ENCODE measurements at regions not wholly inside any gene's neighbourhood (a gene's known extent, or its start where the extent isn't known, plus 50 kb on each side); places are given as distances from the start of the nearest gene placed in this dataset.
"Not testable (repeated sequence)": the region's sequence is repeated elsewhere in the genome, so short reads cannot be mapped to it uniquely, and the experiment has no call there.

DNA sequence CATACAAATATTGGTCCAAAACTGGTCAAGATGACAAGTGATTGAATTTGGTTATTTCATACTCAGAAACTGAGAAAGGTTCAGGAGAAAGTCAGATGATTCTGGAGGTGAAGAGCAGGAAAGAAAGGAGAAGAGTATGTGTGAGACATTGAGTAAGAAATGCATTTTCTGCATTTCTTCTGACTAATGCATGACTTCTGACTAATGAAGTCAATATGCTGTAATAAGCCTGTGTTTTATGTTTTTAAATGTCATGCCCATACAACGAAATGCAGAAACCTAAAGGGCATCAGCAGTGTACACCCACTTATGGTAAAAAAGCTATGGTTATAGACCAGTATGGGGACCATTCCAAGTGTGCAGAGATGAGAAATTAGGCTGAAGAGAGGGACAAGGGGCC, 1227.8 kb upstream of the SORCS1 start:
- DNase-seq = peak in 2 of 3 donors; percentile 23 to 48

DNA sequence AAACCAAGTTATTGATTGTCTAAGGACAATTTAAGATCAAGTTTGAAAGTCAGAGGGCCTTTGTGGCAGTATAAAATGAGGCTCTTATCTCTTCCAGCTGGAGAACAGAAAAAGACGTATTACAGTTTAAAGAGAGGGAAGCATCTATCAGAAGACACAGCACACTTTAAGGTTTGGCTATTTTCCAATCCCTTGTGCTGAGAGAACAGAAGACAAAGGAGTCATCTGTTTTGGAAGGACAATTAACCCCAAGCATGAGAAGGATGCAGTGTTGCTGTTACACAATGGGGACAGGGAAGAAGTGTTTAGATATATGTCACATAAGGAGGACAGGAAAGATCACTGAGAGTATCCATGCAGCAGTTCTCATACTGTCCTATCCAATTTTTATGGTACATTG, 1224.2 kb upstream of the SORCS1 start:
- DNase-seq = no peak

DNA sequence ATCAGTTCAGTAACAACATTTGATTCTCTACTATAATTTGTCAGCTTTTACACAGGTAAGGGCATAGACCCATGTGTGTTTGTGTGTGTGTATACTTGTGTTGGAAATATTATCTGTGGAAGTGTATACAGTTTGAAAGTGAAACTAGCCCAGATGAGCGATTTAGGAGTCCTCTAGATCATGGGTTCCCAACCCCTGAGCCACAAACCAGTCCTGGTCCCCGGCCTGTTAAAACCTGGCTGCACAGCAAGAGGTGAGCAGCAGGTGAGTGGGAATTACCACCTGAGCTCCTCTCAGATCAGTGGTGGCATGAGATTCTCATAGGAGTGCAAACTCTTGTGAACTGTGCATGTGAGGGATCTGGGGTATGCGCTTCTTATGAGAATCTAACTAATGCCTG, 1221.5 kb upstream of the SORCS1 start:
- no peak for DNase-seq

DNA sequence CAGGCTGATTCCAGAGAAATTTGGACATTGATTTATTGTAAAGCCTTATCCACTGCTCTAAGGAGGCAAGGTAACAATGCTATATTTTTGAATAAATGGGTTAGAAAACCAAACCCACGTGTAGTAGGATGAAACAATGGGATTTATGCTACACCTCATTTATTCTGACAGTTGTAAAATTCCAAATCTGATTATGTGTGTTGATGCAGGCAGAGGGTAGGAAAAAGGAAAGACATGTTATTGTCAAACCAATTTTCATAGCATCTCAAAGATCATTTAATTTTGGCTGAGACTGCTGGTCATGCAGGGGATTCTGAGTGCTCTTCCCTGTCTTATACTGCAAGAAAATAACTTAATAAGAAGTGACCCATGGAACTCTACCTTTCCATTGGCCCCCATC, 1219.9 kb upstream of the SORCS1 start:
- DNase-seq = no peak

DNA sequence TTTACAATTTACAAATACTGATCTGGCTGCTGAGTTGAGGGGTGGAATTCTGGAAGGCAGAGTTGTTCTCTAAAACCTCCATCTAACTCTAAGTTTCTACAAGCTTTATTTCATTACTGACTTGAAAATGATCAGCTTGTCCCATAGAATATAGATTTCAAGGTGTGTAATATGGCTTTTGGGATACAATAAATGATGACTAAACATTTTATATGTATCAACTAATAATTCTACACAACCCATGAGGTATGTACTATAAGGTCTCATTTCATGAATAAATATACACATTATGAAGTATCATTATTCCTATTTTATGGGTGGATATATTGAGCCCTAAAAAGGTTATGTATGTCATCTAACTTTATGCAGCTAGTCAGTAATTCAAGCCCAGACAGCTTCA, 1214.3 kb upstream of the SORCS1 start:
- no peak for DNase-seq

DNA sequence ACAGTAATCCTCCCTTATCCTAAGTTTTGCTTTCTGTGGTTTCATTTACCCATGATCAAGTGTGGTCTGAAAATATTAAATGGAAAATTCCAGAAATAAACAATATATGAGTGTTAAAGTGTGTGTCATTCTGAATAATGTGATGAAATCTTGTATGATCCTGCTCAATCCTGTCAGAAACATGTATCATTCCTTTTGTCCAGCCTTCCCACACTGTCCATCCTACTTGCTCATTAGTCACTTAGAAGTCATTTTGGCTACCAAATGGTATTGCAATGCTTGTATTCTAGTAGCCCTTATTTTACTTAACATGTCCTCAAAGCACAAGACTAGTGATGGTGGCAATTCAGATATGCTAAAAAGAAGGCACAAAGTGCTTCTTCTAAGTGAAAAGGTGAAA, 1211.2 kb upstream of the SORCS1 start:
- no peak for DNase-seq

DNA sequence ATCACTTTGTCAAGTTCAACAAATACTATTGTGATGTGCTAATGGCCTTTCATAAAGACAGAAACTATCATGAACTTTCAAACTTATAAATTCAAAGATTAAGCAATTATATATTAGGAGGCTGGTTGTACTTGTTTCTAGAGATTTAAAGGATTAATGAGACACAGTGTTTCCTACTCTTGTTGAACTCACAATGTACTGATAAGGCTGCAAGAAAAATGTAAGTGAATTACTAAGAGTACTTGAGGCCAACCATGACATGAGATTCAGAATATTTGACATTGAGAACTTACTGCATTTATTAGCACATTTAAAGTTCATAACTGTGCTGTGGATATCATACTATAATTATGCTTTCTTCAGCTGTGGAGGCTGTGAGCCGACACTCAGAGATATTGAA, 1210.5 kb upstream of the SORCS1 start:
- DNase-seq = no peak

DNA sequence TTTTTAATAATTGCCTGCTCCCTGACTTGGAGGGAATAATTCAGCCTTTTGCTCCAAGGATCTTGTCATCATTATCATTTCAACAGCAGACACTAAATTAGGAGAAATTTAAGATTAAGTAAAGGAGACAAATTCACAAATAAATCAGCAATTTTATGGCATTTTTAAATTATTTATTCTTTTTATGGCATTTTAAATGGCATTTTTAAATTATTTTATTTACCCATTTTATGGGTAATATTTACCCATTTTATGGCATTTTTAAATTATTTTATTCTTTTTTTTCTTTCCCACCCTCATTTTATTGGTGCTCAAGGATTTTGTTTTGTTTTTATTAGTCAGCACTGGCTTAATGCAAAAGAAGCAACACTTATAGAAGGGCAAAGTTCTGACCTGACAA, 1201.0 kb upstream of the SORCS1 start:
- no peak for DNase-seq

DNA sequence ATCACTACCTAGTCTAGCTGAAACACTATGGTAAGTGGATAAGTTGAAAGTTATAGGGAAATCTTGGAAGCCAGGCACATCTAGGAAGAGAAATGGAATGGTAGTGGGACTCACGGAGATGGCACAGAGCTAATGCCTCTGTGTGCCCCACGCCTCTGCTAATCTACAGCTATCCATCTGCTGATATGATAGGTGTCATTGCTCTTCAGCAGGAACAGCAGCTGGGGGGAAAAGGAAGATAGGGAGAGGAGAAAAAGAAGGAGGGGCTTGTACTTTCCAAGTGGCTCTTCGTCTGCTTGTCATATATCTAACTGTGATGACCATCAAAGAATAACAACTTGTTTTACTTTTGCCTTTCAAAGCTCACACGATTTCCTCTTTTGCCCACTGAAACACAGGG, 1199.1 kb upstream of the SORCS1 start:
- no peak for DNase-seq

DNA sequence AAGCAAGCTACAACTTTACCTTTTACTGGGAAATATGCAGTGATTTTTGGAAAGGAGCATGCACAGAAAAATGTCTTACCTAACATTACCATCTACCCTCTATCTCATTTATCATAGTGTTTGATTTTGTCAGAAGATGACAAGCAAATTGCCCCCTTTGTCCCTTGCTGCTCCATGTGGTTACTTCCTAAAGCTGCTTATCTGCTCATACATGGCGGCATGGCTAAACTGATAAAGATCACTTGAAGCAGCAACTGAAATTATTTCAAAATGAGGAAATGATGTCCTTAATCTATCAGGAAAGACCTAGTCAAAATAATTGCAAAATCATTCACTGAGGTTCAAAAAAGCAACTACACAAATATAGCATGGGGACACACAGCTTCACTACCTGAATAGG, 1198.5 kb upstream of the SORCS1 start:
- DNase-seq = no peak

DNA sequence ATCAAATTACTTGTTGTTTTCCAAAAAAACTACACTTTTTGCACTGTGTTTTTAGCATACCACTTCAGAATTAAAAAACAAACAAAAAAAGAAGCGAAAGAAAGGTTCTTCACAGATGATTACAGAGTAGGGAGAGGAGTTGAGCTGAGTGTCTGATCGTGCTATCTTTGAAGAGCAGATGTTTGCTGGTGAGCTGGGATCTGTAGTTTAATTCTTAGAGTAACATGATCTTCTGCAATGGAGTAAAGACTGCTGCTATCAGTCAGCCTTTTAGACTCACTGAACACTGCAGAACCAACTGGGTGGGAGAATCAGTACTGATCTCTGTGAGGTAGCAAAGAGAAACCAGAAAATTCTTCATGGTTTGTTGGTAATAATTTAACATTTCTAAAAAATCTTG, 1197.8 kb upstream of the SORCS1 start:
- DNase-seq = no peak

DNA sequence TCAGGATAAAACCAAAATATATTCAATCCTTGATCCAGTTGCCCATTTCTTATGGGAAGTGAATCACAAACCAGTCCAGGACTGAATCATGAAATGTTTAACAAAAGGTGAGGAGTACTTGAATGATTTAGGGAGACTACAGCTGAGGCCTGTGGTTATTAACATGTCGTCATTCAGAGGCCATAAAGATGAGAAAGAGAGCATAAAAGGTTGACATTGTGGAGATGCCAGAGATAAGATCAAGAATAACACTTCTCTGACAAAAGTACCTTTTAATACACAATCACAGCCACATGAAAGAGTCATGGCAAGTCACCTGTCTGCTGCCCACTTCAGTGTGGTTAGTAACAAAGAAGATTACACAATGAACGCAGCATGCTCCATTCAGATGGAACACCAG, 1195.7 kb upstream of the SORCS1 start:
- DNase-seq = no peak

DNA sequence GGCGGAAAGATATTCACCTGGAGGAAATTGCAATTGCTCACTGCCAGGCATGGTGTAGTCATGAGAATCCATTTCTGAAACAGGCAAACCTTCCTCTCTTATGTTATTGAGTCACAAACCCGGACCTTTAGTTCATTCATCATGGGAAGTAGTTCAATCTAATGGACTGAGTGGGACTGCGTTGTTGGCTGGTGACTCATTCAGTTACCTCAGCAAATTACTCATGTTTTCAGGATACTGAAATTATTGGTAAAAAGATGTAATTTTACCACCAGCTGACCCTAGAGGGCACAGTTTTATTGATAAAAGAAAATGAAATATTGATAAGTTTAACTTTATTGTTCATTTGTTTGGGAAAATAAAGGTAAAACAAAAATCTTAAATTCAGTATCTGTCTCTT, 1194.4 kb upstream of the SORCS1 start:
- DNase-seq = peak; percentile 65 to 78 (median 78)

DNA sequence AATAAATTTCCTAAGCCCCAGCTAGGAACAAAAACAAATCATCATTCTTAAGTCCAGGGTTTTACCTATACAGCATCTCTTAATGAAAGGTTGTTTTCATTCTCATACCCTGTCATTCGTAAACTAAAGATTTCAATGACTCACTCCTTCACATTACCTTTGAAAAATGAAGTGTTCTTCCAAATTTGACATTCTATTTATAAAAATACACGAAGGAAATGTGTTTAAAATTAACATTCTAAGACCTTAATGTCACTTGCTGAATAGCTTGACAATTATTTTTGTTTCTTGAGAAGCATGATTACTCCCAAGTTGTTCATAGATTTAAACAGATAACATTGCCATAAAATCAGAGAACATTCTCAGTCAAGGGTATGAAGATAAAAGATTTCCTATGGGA, 1188.3 kb upstream of the SORCS1 start:
- no peak for DNase-seq

DNA sequence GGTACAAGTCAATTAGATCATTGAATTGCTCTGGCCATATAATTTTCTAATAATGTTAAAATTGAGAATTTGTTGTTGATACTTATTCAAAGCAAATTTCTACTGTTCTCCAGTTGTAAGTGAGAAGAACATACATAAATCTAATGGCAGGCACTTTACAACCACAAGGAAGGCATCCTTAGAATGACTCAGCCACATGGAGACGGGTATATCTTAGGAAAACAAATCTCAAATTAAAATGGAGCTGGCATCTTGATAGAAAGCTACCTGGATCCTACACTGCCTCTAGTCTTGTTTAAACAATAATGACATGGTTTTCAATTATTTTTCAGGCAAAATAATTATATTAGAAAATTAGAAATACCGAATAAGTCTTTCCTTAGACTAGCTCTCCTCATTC, 1183.7 kb upstream of the SORCS1 start:
- DNase-seq = no peak

DNA sequence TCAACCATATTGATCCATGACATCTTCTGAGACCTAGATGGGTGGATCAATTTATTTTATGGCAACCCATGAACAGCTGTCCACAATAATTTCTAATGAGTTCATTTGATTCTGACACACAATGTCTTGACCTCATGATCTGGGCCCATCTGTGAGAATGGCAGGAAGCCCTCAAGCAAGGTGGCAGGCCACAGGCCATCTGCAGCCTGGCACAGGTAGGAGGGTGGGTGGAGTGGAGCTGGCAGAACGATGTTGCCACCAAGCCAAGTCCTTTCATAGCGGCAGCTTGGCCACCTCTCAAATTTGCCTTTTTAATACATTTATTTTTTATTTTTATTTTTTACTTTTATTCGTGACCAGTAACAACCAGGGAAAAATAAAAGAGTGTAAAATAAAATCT, 1181.6 kb upstream of the SORCS1 start:
- no peak for DNase-seq

DNA sequence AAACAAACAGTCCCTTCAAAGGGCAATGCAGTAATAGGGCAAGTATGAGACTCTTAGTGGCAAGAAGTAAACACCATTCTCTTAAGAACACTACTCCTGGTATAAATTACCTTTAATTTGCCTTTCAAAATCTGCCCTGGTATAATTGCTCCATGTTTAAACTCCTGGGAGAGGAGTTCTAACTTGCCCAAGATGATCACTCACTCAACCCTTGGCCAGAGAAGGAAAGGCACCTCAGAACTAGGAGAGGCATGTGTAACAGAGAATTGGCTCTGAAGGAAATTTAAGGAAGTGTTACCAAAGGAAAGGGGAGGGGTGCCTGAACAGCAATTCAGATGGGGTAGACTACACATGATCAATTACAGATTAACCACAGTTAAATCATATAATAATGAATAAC, 1173.6 kb upstream of the SORCS1 start:
- DNase-seq = no peak

DNA sequence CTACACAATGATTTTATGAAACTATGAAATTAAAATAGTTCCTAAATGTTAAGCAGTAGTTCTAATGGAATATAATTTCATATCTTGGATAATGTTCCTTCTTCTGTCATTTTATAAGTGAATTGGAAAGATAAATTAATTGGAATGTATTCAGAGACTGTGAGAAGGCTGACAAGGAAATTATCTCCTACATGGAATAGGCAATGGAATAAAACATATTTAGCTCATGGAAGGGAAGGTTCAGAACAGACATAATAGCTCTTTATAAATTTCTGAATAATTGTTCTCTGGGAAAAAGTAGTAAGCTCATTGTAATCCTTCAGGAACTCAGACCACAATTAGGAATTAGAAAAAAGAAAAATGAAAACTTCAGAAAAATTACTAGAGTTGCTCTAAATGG, 1172.3 kb upstream of the SORCS1 start:
- no peak for DNase-seq

DNA sequence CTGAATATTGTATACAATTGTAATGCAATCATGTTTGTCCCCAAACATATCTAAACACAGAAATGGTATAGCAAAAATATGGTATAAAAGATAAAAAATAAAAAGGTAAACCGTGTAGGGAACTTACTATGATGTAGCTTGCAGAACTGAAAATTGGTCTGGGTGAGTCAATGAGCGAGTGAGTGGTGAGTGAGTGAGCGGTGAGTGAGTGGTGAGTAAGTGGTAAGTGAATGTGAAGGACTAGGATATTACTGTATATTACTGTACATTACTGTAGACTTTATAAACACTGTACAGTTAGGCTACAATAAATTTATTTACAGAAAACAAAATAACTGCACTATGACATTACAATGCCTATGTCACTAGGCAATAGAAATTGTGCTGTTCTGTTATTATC, 1163.2 kb upstream of the SORCS1 start:
- DNase-seq = no peak

DNA sequence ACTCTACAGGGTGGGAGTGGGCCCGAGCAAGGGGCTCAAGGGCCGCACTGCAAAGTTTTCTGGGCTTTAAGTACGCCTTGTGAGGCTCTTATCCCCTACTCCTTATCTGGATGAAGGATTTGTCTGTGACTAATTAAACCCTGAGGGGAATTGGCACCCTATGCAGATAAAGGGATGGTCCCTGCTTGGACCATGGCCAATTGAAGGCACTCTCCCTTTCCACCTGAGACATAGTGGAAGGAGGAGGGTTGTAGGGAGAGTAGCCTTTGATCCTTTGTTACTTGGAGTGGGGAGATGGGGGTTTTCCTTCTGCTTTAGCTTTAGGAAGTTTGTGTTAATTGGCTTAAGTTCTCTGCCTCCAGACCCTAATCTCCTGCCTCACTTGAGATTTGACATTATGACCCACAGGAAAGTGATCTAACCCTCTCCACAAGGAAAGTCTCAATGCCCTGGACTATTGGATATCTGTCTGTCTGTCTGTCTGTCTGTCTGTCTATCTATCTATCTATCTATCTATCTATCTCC, 1158.8 kb upstream of the SORCS1 start:
- no peak for DNase-seq

DNA sequence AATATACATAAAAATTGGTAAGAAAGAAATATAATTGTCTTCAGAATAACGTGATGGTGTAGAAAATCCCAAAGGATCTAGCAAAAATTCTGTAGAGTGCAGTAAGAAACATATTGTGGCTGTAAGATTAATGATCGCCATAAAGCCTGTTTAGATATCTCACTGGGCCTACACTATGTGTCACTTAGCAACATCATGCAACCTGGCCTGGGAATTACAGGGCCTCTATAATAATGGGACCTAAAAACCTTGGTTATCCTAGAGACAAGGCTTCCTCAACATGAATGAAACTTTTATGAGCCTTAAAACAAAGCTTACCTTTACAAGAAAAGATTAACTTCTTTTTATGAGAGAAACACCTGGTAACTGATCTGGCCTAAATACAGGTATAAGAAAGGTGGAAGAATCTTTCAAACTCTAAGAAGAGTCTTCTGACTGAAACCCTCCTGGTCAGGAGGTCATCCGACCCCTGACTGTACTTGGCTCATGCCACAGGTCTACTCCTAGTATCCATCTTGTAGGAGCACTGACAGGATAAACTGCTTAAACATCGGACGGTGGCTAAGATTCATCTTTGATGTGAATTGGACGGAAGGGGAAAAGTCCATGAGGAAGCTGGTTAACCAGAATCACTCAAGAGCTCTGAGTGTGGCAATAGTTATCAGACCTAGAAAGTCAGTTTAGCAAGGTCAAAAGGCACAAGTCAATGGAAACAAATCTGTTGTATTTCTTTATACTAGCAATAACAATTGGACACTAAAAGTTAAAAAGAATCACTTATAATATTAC, 1155.1 kb upstream of the SORCS1 start:
- no peak for DNase-seq

DNA sequence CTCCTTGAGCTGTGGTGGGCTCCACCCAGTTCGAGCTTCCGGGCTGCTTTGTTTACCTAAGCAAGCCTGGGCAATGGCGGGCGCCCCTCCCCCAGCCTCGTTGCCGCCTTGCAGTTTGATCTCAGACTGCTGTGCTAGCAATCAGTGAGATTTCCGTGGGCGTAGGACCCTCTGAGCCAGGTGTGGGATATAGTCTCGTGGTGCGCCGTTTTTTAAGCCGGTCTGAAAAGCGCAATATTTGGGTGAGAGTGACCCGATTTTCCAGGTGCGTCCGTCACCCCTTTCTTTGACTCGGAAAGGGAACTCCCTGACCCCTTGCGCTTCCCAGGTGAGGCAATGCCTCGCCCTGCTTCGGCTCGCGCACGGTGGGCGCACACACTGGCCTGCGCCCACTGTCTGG, 1151.1 kb upstream of the SORCS1 start:
- DNase-seq = not testable (repeated sequence)

DNA sequence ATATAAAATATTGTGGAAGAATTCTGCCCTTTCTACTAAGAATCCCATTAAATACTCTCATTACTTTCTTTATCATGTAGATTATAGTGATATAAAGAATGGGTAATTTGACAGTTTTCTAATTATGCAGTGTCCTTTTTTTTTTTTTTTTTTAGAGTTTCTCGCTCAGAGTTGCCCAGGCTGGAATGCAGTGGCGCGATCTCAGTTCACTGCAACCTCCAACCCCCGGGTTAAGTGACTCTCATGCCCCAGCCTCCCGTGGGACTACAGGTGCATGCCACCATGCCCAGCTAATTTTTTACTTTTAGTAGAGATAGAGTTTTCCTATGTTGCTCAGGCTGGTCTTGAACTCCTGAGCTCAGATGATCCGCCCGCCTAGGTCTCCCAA, 1143.4 kb upstream of the SORCS1 start:
- DNase-seq = no peak

DNA sequence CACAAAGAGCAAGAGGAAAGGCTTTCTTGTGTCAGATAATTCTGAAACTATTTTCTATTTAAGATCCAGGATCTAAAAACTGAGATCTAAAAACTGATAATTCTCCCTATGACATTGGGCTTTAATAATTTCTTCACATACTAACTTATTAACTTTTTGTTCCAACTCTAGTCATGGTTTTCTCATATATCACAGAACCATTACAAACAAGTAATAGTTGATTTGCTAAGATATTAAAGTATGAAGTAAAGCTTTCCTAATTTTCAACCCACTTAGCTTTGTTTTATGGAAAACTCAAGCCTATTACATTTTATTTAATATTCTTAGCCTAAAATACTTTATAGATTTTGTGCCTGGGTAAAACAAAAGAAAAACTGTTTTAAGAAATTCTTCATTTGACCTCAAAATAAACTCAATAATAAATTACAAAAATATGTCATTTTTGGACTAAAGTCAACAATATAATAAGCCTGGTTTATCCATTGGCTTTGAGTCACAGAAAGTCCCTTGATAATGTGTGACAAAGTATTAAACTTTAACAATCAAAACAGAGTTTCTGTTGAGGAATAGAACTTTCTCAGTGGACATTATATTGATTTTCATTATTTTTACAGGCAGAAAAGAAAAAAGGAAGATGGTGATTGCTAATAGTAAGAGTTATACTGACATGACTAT, 1142.9 kb upstream of the SORCS1 start:
- no peak for DNase-seq

DNA sequence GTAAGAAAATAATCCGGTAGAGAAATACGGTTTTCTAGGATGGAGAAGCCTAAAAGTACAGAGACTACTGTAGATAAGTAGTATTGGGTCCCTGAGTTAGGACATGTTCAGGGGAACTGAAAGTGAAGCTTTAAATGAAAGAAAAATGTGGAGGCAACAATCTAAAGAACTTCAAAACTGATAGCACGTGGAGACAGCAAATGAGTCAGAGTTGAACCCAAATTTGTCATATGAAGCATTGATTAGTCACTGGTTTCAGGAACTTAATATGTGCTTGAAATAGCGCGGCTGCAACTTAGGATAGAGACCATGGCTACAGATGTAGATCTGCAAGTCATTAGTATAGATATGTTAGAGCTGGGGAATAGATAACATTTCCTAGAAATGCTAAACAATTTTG, 1138.6 kb upstream of the SORCS1 start:
- no peak for DNase-seq
